ENCODE measurements at regions not wholly inside any gene's neighbourhood (a gene's known extent, or its start where the extent isn't known, plus 50 kb on each side); places are given as distances from the start of the nearest gene placed in this dataset.

DNA sequence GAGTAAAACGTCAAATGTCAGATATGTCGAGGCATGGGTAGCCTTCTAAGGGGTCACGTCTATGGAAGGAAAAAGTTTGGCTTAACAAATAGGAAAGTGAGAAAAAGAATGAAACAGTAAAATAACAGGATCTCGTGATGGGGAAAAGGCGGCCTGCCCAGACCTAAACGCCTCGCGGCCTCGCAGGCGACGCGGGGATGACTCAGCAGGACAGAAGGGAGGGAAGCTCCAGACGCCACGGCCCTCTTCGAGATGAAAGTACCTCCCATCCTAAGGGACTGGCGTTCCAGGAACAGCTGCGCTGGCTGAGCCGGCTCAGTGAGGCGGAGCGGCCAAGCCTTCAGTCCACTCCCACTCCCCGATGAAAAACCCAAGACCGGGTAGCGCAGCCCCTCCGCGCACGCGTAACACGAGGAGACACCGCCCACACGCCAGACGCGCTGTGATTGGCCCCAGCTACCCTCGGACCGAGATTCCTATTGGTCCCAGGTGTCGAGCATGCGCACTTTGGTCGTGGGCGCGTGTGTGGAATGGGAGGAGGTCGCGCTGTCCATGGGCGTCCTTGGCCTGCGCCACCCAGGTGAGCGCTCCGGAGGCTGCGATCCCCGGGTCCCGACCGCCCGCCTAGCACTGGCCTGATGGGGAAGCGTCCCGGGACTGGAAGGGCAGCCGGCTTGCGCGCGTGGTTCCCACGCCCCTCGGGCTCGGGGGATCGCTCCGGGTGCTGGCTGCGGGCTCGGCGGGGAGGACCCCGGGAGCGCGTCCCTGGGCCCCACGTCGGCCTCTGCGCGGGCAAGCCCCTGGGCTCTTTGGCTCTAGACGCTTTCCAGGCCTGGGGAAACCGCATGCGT is 588.5 kb downstream of the MTRR start (continued):
- TF ChIP-seq ATF4 (CRISPR knock-in tag; IDR thresholded peaks at IDR 0.05) (no peak), ESRRA (CRISPR knock-in tag; IDR thresholded peaks at IDR 0.05; ENCODE audit: low read depth) (no peak), ZFP91 (CRISPR knock-in tag; IDR thresholded peaks at IDR 0.05; ENCODE audit: borderline replicate concordance) (peak; percentile 70; the same call in 1 of the 2 replicates), SIN3A (IDR thresholded peaks at IDR 0.05; ENCODE audit: borderline replicate concordance, low read depth, low read length) (no peak), ZNF260 (CRISPR knock-in tag; IDR thresholded peaks at IDR 0.05; ENCODE audit: borderline replicate concordance, low read depth) (no peak), ZNF337 (CRISPR knock-in tag; IDR thresholded peaks at IDR 0.05; ENCODE audit: borderline replicate concordance, low read depth) (no peak), EZH2 (conservative IDR thresholded peaks at IDR 0.05; ENCODE audit: low read depth, low read length) (no peak), ZNF605 (CRISPR knock-in tag; IDR thresholded peaks at IDR 0.05) (0 out of 2 replicates have a peak, but pooled peaks have one; percentile 25), KDM5B (CRISPR knock-in tag; IDR thresholded peaks at IDR 0.05; ENCODE audit: borderline replicate concordance) (peak; percentile 55; the same call in 1 of the 2 replicates), ZNF570 (CRISPR knock-in tag; IDR thresholded peaks at IDR 0.05; ENCODE audit: borderline replicate concordance) (no peak), SKI (IDR thresholded peaks at IDR 0.05; ENCODE audit: partially characterized antibody) (no peak), AHDC1 (CRISPR knock-in tag; IDR thresholded peaks at IDR 0.05; ENCODE audit: borderline replicate concordance) (0 out of 2 replicates have a peak, but pooled peaks have one; percentile 30), JARID2 (CRISPR knock-in tag; IDR thresholded peaks at IDR 0.05; ENCODE audit: insufficient replicate concordance) (no peak), IKZF1 (IDR thresholded peaks at IDR 0.05) (no peak), FOXA1 (IDR thresholded peaks at IDR 0.05) (no peak), FOXA1 (CRISPR knock-in tag; IDR thresholded peaks at IDR 0.05) (no peak)
- TF ChIP-seq, protein P1, sequence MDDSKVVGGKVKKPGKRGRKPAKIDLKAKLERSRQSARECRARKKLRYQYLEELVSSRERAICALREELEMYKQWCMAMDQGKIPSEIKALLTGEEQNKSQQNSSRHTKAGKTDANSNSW (CRISPR knock-in tag; IDR thresholded peaks at IDR 0.05; ENCODE audit: borderline replicate concordance) = no peak
- TF ChIP-seq, protein P2, sequence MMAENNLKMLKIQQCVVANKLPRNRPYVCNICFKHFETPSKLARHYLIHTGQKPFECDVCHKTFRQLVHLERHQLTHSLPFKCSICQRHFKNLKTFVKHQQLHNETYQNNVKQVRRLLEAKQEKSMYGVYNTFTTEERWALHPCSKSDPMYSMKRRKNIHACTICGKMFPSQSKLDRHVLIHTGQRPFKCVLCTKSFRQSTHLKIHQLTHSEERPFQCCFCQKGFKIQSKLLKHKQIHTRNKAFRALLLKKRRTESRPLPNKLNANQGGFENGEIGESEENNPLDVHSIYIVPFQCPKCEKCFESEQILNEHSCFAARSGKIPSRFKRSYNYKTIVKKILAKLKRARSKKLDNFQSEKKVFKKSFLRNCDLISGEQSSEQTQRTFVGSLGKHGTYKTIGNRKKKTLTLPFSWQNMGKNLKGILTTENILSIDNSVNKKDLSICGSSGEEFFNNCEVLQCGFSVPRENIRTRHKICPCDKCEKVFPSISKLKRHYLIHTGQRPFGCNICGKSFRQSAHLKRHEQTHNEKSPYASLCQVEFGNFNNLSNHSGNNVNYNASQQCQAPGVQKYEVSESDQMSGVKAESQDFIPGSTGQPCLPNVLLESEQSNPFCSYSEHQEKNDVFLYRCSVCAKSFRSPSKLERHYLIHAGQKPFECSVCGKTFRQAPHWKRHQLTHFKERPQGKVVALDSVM (CRISPR knock-in tag; IDR thresholded peaks at IDR 0.05) = no peak
